GM12864 (cell line): ENCODE measurements at regions not wholly inside any gene's neighbourhood (a gene's known extent, or its start where the extent isn't known, plus 50 kb on each side); places are given as distances from the start of the nearest gene placed in this dataset.

ENCODE experiments used
- DNase-seq: peaks from one replicate; pipeline ENCODE4 v3.0.0-alpha.2; 2011; ENCODE audit warnings: low read depth
- H3K4me3 ChIP-seq: 2 replicates; pipeline ENCODE4 v1.5.1; 2011; ENCODE audit warnings: mild to moderate bottlenecking, low read depth, low read length, control low read depth
- TF ChIP-seq, protein P1 (sequence below): IDR thresholded peaks from 2 replicates; pipeline ENCODE4 v1.5.1; 2011; ENCODE audit warnings: low read depth, mild to moderate bottlenecking, moderate library complexity, low read length, control low read depth, inconsistent platforms; ENCODE audit errors: missing control alignments

DNA sequence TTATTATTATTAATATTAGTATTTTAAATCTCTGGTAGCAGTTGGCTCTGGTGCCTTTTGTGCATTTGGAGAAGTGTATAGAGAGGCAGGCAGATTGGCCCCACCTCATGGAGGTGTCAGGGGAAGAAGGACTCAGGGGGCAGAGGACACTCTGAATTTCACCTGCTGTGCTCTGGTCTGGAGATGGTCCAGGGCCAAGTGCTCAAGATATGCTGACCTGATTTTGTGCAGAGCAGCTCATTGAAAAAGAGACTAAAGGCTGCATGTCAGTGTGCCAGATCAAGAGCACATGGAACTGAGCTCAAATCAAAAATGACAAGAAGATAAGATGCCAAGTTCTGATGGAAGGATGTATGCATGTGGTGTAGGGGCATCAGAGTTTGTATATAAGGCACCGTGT is 323.6 kb upstream of the TNP1 start:
- H3K4me3 ChIP-seq = no peak overlapping the region
- no peak for DNase-seq
- TF ChIP-seq, protein P1, sequence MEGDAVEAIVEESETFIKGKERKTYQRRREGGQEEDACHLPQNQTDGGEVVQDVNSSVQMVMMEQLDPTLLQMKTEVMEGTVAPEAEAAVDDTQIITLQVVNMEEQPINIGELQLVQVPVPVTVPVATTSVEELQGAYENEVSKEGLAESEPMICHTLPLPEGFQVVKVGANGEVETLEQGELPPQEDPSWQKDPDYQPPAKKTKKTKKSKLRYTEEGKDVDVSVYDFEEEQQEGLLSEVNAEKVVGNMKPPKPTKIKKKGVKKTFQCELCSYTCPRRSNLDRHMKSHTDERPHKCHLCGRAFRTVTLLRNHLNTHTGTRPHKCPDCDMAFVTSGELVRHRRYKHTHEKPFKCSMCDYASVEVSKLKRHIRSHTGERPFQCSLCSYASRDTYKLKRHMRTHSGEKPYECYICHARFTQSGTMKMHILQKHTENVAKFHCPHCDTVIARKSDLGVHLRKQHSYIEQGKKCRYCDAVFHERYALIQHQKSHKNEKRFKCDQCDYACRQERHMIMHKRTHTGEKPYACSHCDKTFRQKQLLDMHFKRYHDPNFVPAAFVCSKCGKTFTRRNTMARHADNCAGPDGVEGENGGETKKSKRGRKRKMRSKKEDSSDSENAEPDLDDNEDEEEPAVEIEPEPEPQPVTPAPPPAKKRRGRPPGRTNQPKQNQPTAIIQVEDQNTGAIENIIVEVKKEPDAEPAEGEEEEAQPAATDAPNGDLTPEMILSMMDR = no peak

DNA sequence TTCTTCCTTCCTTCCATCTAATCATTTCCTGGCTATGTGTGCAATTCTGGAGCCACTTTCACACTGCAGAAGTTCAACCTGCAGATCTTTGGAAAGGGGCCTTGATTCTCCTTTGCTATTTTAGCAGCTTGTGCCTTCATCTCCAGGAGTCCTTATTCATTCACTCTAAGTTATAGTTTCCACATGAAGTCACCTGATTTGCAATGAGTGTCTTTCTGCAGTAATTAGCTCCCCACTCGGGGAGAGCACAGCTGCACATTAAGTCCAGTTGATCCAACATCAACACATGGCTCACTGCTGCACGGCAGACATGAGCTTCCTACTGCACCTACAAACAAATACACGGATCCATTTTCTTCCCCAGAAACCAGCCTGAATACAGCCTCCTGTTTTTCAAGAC is 323.1 kb upstream of the TNP1 start:
- no peak for DNase-seq
- no peak overlapping the region for H3K4me3 ChIP-seq
- TF ChIP-seq, protein P1 = no peak

DNA sequence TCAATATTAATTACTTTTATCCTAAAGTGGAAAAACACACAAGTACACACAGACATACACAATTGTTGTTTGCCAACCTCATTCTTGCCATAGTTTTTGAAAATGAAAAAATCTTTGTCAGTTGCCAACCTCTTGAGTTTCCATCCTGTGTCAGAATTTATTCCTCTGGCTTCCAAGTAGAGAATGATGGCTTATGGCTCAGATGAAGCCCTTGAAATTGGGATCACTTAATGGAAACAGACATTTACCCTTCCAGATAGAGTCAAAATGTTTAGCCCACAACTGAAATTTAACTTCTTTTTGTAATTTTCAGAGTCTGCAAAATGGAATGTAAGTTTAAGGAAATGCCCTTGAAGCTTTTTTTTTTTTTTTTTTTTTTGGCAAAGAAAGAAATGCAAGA is 321.6 kb upstream of the TNP1 start:
- TF ChIP-seq, protein P1 = no peak
- no peak overlapping the region for H3K4me3 ChIP-seq
- no peak for DNase-seq

DNA sequence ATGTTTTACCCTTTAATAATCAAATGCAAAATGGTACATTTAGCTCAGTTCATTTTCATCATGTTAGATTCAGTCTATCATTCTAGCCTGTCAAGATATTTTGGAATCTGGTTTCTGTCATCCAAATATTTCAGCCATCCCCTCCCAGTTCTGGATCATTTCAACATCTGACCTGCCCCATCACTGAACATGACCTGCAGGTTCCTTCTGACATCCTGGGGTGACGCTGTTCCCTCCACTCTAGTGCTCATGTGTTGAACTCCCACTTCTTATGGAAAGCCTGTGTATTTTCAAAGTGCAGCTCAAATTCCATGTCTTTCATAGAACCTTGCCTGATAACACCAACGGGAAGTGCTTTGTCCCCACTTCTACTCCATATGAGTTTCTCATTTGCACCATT is 320.0 kb upstream of the TNP1 start:
- no peak for DNase-seq
- no peak overlapping the region for H3K4me3 ChIP-seq
- TF ChIP-seq, protein P1 = no peak

DNA sequence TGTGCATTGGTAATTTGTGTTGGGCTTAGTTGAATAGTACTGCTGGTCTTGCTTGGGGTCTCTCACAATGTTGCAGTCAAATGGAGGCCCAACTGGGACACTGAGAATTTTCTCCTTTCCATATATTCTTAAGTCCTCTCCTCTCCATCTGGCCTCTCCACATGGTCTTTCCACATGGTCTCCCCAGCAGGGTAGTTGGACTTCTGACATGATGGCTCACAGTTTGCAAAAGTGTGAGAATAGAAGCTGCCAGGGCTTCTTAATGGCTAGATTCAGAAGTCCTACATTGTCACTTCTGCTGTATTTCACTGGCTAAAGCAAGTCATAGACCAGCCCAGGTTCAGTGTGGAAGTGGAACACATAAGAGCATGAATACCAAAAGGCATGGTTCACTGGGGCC is 318.5 kb upstream of the TNP1 start:
- H3K4me3 ChIP-seq = no peak overlapping the region
- TF ChIP-seq, protein P1 = no peak
- no peak for DNase-seq

DNA sequence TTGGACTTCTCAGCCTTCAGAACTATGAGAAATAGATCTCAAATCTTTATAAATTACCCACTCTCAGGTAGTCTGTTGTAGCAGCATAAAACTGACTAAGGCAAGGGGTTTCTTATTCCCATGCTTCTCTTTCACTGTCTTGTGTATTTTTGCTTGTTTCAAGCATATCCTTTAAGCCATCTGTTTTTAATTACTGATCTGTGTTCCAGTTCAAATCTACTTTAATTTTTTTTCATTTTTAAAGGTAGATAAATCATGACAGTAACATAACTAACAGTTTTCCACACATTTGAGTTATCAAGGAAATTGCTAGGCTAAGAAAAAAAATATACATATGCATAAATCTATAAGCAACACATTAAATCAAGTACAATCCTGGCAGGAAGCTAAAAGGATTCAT is 317.9 kb upstream of the TNP1 start:
- DNase-seq = no peak
- no peak overlapping the region for H3K4me3 ChIP-seq
- TF ChIP-seq, protein P1 = no peak

DNA sequence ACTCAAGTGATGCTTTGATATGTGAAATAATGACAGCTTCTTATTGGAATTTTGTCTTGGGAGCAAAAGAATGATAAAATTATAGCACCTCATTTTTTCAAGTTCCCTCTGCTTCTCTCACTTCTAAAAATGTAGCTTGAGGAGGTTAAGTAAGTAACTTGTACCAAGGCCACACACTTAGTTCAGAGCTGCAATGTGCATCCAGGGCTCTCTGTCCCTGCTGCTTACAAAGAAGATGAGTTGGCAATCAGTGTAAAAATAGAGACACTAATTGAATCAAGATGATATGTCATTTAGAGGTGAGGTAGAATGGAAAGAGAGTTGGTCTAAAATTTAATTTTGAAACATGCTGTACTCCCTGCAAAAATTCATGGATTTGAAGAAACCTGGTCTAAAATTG is 312.0 kb upstream of the TNP1 start:
- no peak for DNase-seq
- TF ChIP-seq, protein P1 = no peak
- H3K4me3 ChIP-seq = no peak overlapping the region
